GM23248 (cell line): ENCODE measurements at regions not wholly inside any gene's neighbourhood (a gene's known extent, or its start where the extent isn't known, plus 50 kb on each side); places are given as distances from the start of the nearest gene placed in this dataset.

Experiments used
- DNase-seq: peaks from one replicate; pipeline ENCODE4 v3.0.0-alpha.2; 2015
- H2AFZ ChIP-seq: fragments of 200-600 bp; sonication (generic); 2 replicates; pipeline ENCODE4 v1.6.1; 2016; ENCODE audit warnings: antibody characterized with exemption
- H3F3A ChIP-seq: fragments of 200-600 bp; sonication (generic); 2 replicates; pipeline ENCODE4 v1.6.1; 2016; ENCODE audit warnings: mild to moderate bottlenecking, antibody characterized with exemption, mixed run types; ENCODE audit not compliant: insufficient read depth
- H3K27ac ChIP-seq: fragments of 200-600 bp; sonication (generic); 2 replicates; pipeline ENCODE4 v1.5.1; 2016; ENCODE audit warnings: mild to moderate bottlenecking
- H3K27me3 ChIP-seq: fragments of 200-600 bp; sonication (generic); replicated peaks from 2 replicates; pipeline ENCODE4 v1.6.1; 2016; ENCODE audit warnings: mild to moderate bottlenecking; ENCODE audit not compliant: insufficient read depth
- H3K36me3 ChIP-seq: fragments of 200-600 bp; sonication (generic); 2 replicates; pipeline ENCODE4 v1.6.1; 2016; ENCODE audit warnings: low read depth, mild to moderate bottlenecking
- H3K4me1 ChIP-seq: fragments of 200-600 bp; sonication (generic); 2 replicates; pipeline ENCODE4 v1.6.1; 2016; ENCODE audit warnings: mild to moderate bottlenecking; ENCODE audit not compliant: insufficient read depth
- H3K4me2 ChIP-seq: fragments of 200-600 bp; sonication (generic); one replicate; pipeline ENCODE4 v1.6.1; 2016; ENCODE audit warnings: mild to moderate bottlenecking; ENCODE audit not compliant: unreplicated experiment
- H3K4me3 ChIP-seq: fragments of 200-600 bp; sonication (generic); 2 replicates; pipeline ENCODE4 v1.5.1; 2016; ENCODE audit warnings: mild to moderate bottlenecking
- H3K79me2 ChIP-seq: fragments of 200-600 bp; sonication (generic); 2 replicates; pipeline ENCODE4 v1.6.1; 2016; ENCODE audit warnings: mild to moderate bottlenecking; ENCODE audit not compliant: insufficient read depth
- H3K9ac ChIP-seq: fragments of 200-600 bp; sonication (generic); 2 replicates; pipeline ENCODE4 v1.6.1; 2016; ENCODE audit warnings: mild to moderate bottlenecking
- H3K9me2 ChIP-seq: fragments of 200-600 bp; sonication (generic); 2 replicates; pipeline ENCODE4 v1.6.1; 2016; ENCODE audit warnings: mixed run types, mild to moderate bottlenecking, moderate library complexity; ENCODE audit not compliant: insufficient read depth
- H3K9me3 ChIP-seq: fragments of 200-600 bp; sonication (generic); one replicate; pipeline ENCODE4 v1.6.1; 2017; ENCODE audit warnings: low read depth
- H4K20me1 ChIP-seq: fragments of 200-600 bp; sonication (generic); 2 replicates; pipeline ENCODE4 v1.6.0; 2016; ENCODE audit not compliant: insufficient read depth
- EZH2 ChIP-seq: fragments of 200-600 bp; sonication (generic); IDR thresholded peaks from 2 replicates; pipeline ENCODE4 v1.6.1; 2018; ENCODE audit warnings: antibody characterized with exemption, mild to moderate bottlenecking; ENCODE audit not compliant: insufficient read depth, poor library complexity, severe bottlenecking
- EZH2phosphoT487 ChIP-seq: fragments of 200-600 bp; sonication (generic); IDR thresholded peaks from 2 replicates; pipeline ENCODE4 v1.6.1; 2018; ENCODE audit warnings: antibody characterized with exemption, moderate library complexity, mild to moderate bottlenecking, low read depth; ENCODE audit not compliant: insufficient read depth
- WGBS, 2 experiments: methylation state at CpG; one replicate each; pipeline ENCODE4 v1.1.6; 2015 to 2017; ENCODE audit warnings: low lambda C conversion rate in 2 of 2, low coverage in 1 of 2; ENCODE audit errors: missing lambda C conversion rate in 2 of 2; 5-methylcytosine and 5-hydroxymethylcytosine counted together
- in situ Hi-C: fragments of 300-500 bp; cut with MboI; formaldehyde crosslinking; loops from 2 replicates; pipeline ENCODE4 v1.15.0; 2020

DNA sequence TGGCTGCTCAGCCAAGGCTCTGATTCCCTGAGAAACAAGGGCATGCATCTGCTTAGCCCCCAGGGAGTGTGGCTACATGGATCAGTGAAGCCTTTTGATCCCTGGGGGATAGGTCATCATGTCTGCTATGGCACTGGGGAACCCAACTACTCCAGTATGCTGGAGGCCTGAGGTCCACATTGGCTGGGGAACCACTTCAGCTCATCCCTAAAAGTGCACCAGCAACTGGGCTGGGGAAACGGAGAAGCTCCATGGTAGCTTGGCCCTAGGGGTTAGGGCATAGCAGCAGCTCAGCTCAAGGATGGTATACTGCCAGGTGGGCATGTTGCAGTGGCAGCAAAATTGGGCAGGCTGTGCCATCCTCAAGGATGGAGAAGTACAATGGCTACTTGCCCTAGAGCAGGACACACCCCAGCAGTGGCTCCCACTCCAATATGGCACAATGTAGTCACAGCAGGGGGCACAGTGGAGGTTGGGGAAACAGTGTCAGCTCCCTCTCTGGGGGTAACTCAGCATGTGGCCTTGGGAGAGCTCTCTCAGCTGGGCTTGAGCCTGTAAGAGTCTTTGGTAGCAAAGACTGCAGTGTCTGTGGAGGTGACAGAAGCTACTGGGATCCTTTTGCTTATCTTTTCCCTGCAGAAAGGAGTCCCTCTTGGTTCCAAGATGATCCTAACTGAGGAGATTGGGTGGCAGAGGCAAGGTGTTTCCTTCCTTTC, 111.5 kb upstream of the FSTL4 start:
- no peaks in the 10 kb centered on the region; the same call in 1 of the 2 replicates for H3K27me3 ChIP-seq
- no peaks in the 10 kb centered on the region for H3K79me2 ChIP-seq
- no peaks in the 10 kb centered on the region for H3K9me2 ChIP-seq
- no peaks in the 10 kb centered on the region for H3K4me1 ChIP-seq
- WGBS, 2 experiments = 10 to 23% methylated on average over 1 of the region's 1 CpG
- H3K36me3 ChIP-seq = no peaks in the 10 kb centered on the region
- in situ Hi-C loops = no loop called here
- no peaks in the 10 kb centered on the region for H3K9me3 ChIP-seq
- no peak overlapping the region for H3K4me3 ChIP-seq
- no peak overlapping the region for H3K27ac ChIP-seq
- no peak for DNase-seq
- TF ChIP-seq EZH2phosphoT487 = no peak
- TF ChIP-seq EZH2 = no peak
- H2AFZ ChIP-seq = no peak overlapping the region
- no peak overlapping the region for H3K9ac ChIP-seq
- no peaks in the 10 kb centered on the region for H4K20me1 ChIP-seq
- no peak overlapping the region for H3K4me2 ChIP-seq
- H3F3A ChIP-seq = no peaks in the 10 kb centered on the region

DNA sequence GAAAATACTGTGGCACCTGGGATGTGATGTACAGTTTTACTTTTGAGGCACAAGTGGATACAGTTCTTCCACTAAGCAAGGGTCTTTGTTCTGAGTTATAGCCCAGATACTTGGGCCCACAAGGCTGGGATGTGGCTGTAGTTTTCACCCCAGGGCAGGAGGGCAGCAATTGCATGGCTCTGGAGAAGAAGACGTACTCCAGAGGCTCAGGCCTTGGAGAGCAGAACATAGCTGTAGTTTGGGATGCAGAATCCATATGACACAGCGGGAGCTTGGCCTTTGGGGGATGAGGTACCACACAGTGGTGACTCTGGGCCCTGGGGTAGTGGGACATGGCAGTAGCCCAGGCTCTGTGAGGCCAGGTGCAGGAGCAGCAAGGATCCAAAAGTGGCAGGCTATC, 110.8 kb upstream of the FSTL4 start:
- Histone ChIP-seq H3K9me2 (no peaks in the 10 kb centered on the region), H3K27ac (no peak overlapping the region), H3K9ac (no peak overlapping the region), H3K4me3 (no peak overlapping the region), H4K20me1 (no peaks in the 10 kb centered on the region), H2AFZ (no peak overlapping the region), H3K27me3 (no peaks in the 10 kb centered on the region; the same call in 1 of the 2 replicates), H3K36me3 (no peaks in the 10 kb centered on the region), H3K4me2 (no peak overlapping the region), H3F3A (no peaks in the 10 kb centered on the region), H3K9me3 (no peaks in the 10 kb centered on the region), H3K4me1 (no peaks in the 10 kb centered on the region), H3K79me2 (no peaks in the 10 kb centered on the region)
- in situ Hi-C loops = no loop called here
- DNase-seq = no peak
- TF ChIP-seq EZH2 (no peak), EZH2phosphoT487 (no peak)
- 4 to 24% methylated on average over 2 of the region's 2 CpGs for WGBS, 2 experiments

DNA sequence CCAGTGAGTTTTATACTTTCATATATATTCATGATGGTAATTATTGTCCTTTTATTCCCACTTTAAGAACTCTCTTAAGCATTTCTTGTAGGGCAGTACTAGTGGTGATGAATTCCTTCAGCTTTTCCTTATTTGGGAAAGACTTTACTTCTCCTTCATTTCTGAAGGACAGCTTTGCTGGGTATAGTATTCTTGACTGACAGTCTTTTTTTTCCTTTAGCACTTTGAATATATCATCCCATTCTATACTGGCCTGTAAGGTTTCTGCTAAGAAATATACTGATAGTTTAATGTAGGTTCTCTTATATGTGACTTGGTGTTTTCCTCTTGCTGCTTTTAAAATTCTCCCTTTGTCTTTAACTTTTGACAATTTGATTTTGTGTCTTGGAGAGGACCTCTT, 109.0 kb upstream of the FSTL4 start:
- no peak overlapping the region for H3K4me3 ChIP-seq
- no peak overlapping the region for H2AFZ ChIP-seq
- DNase-seq = no peak
- no peaks in the 10 kb centered on the region for H3K9me2 ChIP-seq
- H3K9ac ChIP-seq = no peak overlapping the region
- no peak for TF ChIP-seq EZH2phosphoT487
- TF ChIP-seq EZH2 = no peak
- no peaks in the 10 kb centered on the region for H3K9me3 ChIP-seq
- no peak overlapping the region for H3K27ac ChIP-seq
- in situ Hi-C loops = no loop called here
- no peaks in the 10 kb centered on the region; the same call in 1 of the 2 replicates for H3K27me3 ChIP-seq
- no peaks in the 10 kb centered on the region for H3F3A ChIP-seq
- no peaks in the 10 kb centered on the region for H4K20me1 ChIP-seq
- H3K4me2 ChIP-seq = no peak overlapping the region
- no peaks in the 10 kb centered on the region for H3K4me1 ChIP-seq
- no peaks in the 10 kb centered on the region for H3K36me3 ChIP-seq
- H3K79me2 ChIP-seq = no peaks in the 10 kb centered on the region

DNA sequence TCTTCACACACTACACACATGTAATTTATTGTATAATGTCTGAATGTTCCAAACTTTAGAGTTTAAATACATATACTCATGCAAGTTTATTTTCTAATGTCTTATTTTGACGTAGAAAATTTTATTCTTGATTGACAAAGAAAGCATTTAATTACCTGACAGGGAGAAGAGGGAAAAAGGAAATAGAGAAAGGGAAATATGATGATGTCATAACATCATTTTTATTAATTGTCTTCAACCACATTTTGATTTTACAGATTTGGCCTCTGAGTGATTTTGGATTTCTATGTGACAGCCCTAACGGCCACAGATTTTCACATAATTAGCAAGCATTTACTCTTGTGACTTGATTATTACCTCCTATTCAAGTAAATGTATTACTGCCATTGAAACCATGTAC, 106.1 kb upstream of the FSTL4 start:
- H3K27me3 ChIP-seq = no peaks in the 10 kb centered on the region
- no peak for DNase-seq
- H3K4me2 ChIP-seq = no peak overlapping the region
- no peaks in the 10 kb centered on the region for H3K36me3 ChIP-seq
- no peaks in the 10 kb centered on the region for H3K79me2 ChIP-seq
- no peak overlapping the region for H3K4me3 ChIP-seq
- H4K20me1 ChIP-seq = no peaks in the 10 kb centered on the region
- H2AFZ ChIP-seq = no peak overlapping the region
- H3K9ac ChIP-seq = no peak overlapping the region
- no peaks in the 10 kb centered on the region for H3K9me3 ChIP-seq
- 25 to 28% methylated on average over 2 of the region's 2 CpGs for whole genome bisulfite sequencing, 2 experiments
- H3F3A ChIP-seq = no peaks in the 10 kb centered on the region
- H3K4me1 ChIP-seq = no peaks in the 10 kb centered on the region
- no peaks in the 10 kb centered on the region for H3K9me2 ChIP-seq
- no peak overlapping the region for H3K27ac ChIP-seq
- TF ChIP-seq EZH2phosphoT487 (no peak), EZH2 (no peak)
- in situ Hi-C loops = no loop called here
